Activated T-cell treated with anti-CD3 and anti-CD28 coated beads, Interleukin-2, amount 50 U/mL, for 72 hours (primary cell): ENCODE measurements at regions not wholly inside any gene's neighbourhood (a gene's known extent, or its start where the extent isn't known, plus 50 kb on each side); places are given as distances from the start of the nearest gene placed in this dataset.

Experiments
- ATAC-seq, 2 donors: fragments of 150-1000 bp; cut with Tn5 transposase; replicated peaks in 1 of 2; 2 replicates each; pipeline ENCODE4 v1.10.0; 2021; ENCODE audit warnings: moderate library complexity in 2 of 2, mild to moderate bottlenecking in 1 of 2
- DNase-seq, 2 donors: peaks; one replicate each; pipeline ENCODE4 v3.0.0; 2021 to 2022; ENCODE audit warnings: mixed read lengths in 1 of 2
- H3K27ac Mint-ChIP-seq: one replicate; pipeline ENCODE4 v1.8.0; 2022; ENCODE audit warnings: mild to moderate bottlenecking, moderate library complexity, mixed read lengths
- H3K27me3 Mint-ChIP-seq: one replicate; pipeline ENCODE4 v1.8.0; 2022; ENCODE audit warnings: low read depth, mixed read lengths
- H3K36me3 Mint-ChIP-seq, 2 donors: one replicate each; pipeline ENCODE4 v1.8.0; 2022; ENCODE audit warnings: mixed read lengths in 2 of 2, mild to moderate bottlenecking in 1 of 2; ENCODE audit not compliant: insufficient read depth in 2 of 2
- H3K4me1 Mint-ChIP-seq: one replicate; pipeline ENCODE4 v1.8.0; 2022; ENCODE audit warnings: low read depth, mixed read lengths
- H3K4me3 Mint-ChIP-seq, 2 donors: one replicate each; pipeline ENCODE4 v1.8.0; 2022; ENCODE audit warnings: mild to moderate bottlenecking in 2 of 2, mixed read lengths in 2 of 2, moderate library complexity in 2 of 2
- H3K9me3 Mint-ChIP-seq, 2 donors: one replicate each; pipeline ENCODE4 v1.8.0; 2022; ENCODE audit warnings: mixed read lengths in 2 of 2

DNA sequence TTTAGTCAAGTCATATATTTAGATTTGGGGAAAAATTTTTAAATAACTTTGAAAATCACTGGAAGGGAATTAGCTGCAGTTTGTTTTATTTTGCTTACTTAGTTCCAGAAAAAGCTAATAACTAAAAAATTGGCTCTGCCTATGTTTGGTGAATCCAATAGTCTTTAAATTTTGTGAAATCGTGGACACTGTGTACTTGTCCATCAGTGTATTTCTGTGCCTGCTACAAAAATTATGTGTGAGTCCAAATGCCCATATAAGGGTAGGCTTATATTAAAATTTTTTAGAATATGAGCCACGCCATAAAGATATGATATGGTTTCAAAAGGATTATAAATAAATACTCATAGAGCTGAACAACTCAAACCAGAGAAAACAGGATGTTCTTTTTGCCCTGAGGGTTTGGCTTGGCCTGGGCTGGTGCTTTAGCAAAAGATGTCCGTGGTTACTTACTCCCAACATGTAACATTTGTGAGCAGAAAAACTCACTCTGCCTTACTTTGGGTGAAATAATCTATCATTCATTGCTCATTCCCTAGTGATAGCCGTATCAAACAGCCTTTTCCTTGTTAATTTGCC is 133.2 kb upstream of the PRLR start:
- no peak overlapping the region for H3K27ac Mint-ChIP-seq
- ATAC-seq (no peak), DNase-seq (no peak)
- H3K4me3 Mint-ChIP-seq: no peak overlapping the region
- H3K9me3 Mint-ChIP-seq: no peaks in the 10 kb centered on the region
- H3K36me3 Mint-ChIP-seq: no peaks in the 10 kb centered on the region
- peaks cover 38% of the 10 kb centered on the region for H3K27me3 Mint-ChIP-seq
- no peaks in the 10 kb centered on the region for H3K4me1 Mint-ChIP-seq

DNA sequence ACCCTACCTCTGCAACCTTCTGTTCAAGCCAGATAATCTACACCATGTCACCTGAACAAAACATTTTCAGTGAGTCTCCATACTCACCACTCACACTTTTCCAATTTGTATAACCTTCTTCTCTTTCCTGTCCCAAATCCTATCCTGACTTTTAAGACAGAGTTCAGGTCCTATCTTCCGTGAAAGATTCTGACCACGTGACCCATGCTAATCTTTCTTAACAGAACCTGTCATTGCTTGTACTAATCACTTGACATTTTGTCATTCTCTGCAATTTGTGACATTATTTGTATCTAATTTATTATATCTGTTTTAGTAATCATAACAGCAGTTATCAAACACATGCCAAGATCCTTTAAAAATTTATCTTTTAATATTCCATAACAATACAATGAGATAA is 132.5 kb upstream of the PRLR start:
- DNase-seq (no peak), ATAC-seq (no peak)
- no peaks in the 10 kb centered on the region for H3K4me1 Mint-ChIP-seq
- H3K4me3 Mint-ChIP-seq: no peak overlapping the region
- peaks cover 38% of the 10 kb centered on the region for H3K27me3 Mint-ChIP-seq
- no peaks in the 10 kb centered on the region for H3K9me3 Mint-ChIP-seq
- no peak overlapping the region for H3K27ac Mint-ChIP-seq
- no peaks in the 10 kb centered on the region for H3K36me3 Mint-ChIP-seq

DNA sequence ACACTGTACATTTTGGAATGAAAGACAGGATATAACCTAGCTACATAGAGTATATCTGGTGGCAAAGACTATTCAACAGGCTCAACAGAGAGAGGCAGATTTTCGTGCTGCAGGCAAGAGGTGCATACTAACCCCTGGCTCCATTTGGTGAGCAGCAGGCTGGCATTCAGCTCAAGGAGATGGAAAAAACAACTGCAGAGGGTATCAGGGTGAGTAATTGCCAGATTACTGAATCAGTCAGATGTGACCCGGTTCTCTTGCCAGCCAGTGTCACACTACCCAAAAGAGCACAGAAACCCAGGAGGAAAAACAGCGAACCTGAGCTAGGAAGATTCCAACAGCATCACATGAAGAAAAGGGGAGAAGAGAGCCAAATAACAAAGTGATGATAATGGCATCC is 130.4 kb upstream of the PRLR start:
- DNase-seq: peak in 1 of 2 donors; percentile 1
- Mint-ChIP-seq H3K4me3 (no peak overlapping the region), H3K27ac (no peak overlapping the region), H3K27me3 (peaks cover 38% of the 10 kb centered on the region), H3K36me3 (no peaks in the 10 kb centered on the region), H3K4me1 (no peaks in the 10 kb centered on the region), H3K9me3 (peaks cover 0 to 2% of the 10 kb centered on the region in 2 donors)
- ATAC-seq: peak; percentile 39 to 78

DNA sequence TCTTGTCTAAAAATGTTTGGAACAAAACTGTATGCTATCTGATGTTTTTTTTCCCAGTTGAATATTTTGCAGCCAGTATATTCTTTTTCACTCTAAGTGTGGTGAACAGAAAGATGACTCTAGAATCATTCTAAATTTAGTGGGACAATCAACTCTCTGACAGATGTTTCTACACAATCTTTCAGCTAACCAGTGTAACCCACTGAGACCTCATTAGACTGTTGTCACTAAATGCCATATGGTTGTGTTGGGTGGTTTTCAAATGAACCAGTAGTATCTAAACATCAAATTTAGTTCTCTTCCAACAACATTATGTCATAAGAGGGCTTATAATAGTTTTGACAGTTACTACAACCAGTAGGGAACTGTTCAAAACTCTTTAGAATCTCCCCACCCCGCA is 129.6 kb upstream of the PRLR start:
- DNase-seq: no peak
- H3K4me3 Mint-ChIP-seq: no peak overlapping the region
- H3K9me3 Mint-ChIP-seq: peaks cover 0 to 2% of the 10 kb centered on the region in 2 donors
- H3K36me3 Mint-ChIP-seq: no peaks in the 10 kb centered on the region
- H3K27ac Mint-ChIP-seq: no peak overlapping the region
- H3K4me1 Mint-ChIP-seq: no peaks in the 10 kb centered on the region
- H3K27me3 Mint-ChIP-seq: peaks cover 38% of the 10 kb centered on the region
- ATAC-seq: no peak

DNA sequence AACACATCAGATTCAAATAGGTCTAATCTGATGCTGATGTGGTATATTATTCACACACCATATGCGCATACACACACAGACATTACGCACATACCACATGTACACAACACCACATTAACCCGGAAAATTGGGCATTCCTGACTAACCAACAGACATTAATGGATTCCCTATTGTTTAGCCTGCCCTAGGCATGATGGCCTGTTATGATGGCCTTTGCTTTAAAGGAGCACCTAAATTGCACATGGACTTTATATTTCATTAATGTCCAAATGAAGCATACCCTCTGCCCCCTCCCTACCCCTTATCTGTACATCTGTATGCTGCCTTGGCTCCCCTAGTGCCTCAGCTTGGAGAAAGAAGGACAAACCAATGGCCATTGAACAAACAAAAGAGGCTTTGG is 127.7 kb upstream of the PRLR start:
- ATAC-seq: no peak
- no peak overlapping the region for H3K27ac Mint-ChIP-seq
- H3K36me3 Mint-ChIP-seq: no peaks in the 10 kb centered on the region
- H3K4me1 Mint-ChIP-seq: no peaks in the 10 kb centered on the region
- H3K9me3 Mint-ChIP-seq: peaks cover 0 to 3% of the 10 kb centered on the region in 2 donors
- DNase-seq: no peak
- peaks cover 37% of the 10 kb centered on the region for H3K27me3 Mint-ChIP-seq
- no peak overlapping the region for H3K4me3 Mint-ChIP-seq

DNA sequence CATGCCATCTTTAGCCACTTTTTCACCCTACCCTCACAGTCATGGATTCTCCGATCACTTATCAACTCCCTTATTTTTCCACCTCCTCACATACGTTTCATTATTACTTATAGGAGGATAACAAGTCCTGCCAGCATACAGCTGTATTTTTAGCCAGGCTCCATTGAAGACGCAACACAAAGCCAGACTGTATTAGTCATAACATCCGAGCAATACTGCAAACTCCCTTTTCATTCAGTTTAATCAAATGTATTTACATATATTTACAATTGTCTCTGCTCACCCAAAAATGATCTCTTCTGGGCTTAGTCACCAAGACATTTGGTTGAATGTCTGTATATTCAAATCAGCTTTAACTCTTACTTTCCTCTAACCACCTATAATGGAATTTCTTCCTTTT is 126.4 kb upstream of the PRLR start:
- H3K4me3 Mint-ChIP-seq: no peak overlapping the region
- H3K4me1 Mint-ChIP-seq: no peaks in the 10 kb centered on the region
- DNase-seq (no peak), ATAC-seq (no peak)
- peaks cover 25% of the 10 kb centered on the region for H3K27me3 Mint-ChIP-seq
- peaks cover 5 to 13% of the 10 kb centered on the region in 2 donors for H3K9me3 Mint-ChIP-seq
- H3K27ac Mint-ChIP-seq: no peak overlapping the region
- H3K36me3 Mint-ChIP-seq: peaks cover 2 to 3% of the 10 kb centered on the region in 2 donors

DNA sequence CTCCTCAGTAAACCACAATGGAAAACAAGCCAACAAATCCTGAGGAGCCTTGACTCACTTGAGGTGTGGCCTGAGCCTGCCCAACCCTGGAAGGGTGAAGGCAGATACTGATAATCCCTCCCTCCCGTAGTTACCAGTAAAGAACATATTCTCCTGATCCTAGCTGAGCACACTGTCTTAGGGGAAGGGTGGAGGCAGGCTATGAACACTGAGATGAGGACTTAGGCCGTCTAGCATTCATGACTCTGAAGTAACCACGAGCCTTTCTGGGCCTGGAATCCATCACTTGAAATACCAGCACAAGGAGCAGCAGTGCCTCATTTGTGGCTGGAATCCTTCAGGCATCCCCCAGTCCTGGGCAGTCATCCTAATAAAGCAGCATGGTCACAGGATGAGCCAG is 124.5 kb upstream of the PRLR start:
- Mint-ChIP-seq H3K4me1 (no peaks in the 10 kb centered on the region), H3K4me3 (no peak overlapping the region), H3K27me3 (peaks cover 14% of the 10 kb centered on the region), H3K36me3 (peaks cover 2 to 5% of the 10 kb centered on the region in 2 donors), H3K9me3 (peaks cover 10 to 18% of the 10 kb centered on the region in 2 donors), H3K27ac (no peak overlapping the region)
- ATAC-seq (no peak), DNase-seq (no peak)

DNA sequence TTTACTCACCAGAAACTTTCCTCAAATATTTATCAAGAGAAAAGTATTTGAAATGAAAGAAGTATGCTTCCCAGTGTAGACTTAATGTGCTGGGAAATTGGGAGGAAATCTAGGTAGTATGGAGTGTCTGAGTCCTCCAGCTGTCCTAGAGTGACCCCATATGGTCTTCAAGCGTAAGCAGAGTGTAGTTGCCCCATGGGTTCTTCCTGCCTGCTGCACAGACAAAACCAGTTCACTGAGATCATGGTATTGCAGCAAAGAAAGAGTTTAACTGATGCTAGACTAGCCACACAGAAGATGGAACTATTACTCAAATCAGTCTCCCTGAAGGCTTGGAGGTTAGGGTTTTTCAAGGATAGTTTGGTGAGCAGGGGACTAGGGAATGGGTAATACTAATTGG is 114.9 kb upstream of the PRLR start:
- Mint-ChIP-seq H3K27me3 (no peaks in the 10 kb centered on the region), H3K4me3 (no peak overlapping the region), H3K27ac (no peak overlapping the region)

DNA sequence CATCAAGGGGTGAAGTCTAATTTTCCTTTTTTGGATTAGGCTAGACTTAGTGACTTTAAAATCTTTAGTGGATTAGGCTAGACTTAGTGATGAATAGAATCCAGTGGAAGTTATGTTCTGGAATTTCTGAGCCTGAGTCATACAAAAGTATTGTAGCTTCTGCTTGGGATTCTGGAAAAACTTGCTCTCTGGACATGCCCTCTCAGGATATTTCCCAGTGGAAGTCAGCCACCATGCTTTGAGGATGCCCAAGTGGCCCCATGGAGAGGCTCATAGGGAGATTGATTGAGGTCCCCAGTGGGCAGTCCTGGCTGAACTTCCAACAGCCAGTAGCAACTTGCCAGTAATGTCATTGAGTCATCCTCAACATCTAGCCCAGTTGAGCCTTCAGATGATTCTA is 112.4 kb upstream of the PRLR start:
- Mint-ChIP-seq H3K9me3 (peaks cover 4 to 5% of the 10 kb centered on the region in 2 donors), H3K4me3 (no peak overlapping the region), H3K36me3 (no peaks in the 10 kb centered on the region), H3K27ac (no peak overlapping the region), H3K27me3 (no peaks in the 10 kb centered on the region), H3K4me1 (no peaks in the 10 kb centered on the region)
- ATAC-seq: no peak
- no peak for DNase-seq

More for the DNA sequence above, 114.9 kb upstream of the PRLR start:
- Mint-ChIP-seq H3K36me3 (peaks cover 0 to 1% of the 10 kb centered on the region in 2 donors), H3K9me3 (peaks cover 6 to 9% of the 10 kb centered on the region in 2 donors), H3K4me1 (no peaks in the 10 kb centered on the region)
- DNase-seq (no peak), ATAC-seq (no peak)

DNA sequence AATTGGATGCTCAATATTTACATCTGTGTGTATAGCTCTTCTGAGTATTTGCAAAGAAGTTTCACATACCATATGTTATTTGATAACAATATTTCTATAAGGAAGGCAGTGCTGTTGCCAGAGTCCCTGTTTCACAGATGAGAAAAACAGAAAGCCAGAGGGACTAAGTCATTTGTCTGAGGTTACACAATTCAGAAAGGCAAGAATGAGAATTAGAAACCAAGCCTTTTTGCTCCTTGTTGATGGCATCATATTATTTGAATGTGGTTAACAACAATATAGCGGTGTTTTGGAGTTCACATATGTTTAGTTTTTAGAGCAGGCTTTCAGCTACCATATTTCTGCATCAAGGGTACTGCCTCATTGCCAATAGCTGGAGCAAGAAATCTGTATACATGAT is 110.9 kb upstream of the PRLR start:
- Mint-ChIP-seq H3K4me1 (no peaks in the 10 kb centered on the region), H3K36me3 (no peaks in the 10 kb centered on the region), H3K9me3 (peaks cover 2 to 3% of the 10 kb centered on the region in 2 donors), H3K27ac (no peak overlapping the region), H3K4me3 (no peak overlapping the region), H3K27me3 (peaks cover 7% of the 10 kb centered on the region)
- ATAC-seq: peak in 1 of 2 donors; percentile 52
- DNase-seq: no peak

DNA sequence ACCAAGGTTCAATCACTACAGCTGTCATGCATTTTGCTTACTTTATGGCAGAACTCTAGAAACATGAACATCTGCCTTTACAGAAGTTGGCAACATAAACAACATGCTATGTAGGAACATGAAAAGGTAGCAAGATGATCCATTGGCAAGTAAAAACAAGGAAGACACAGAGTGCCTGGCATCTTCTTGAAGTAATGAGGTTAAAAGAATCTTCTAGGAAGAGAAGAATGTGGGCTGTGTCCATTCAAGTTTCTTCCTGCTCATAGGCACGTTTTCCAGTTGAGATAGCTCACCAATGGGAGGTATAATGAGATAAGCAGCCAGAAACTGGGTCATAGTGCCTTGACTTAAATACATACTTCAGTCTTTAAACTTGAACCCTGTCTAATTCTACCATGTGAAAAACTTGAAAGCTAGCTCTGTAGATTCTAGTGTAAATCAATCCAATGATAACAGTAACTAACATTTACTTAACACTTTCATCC is 109.4 kb upstream of the PRLR start:
- peaks cover 0 to 3% of the 10 kb centered on the region in 2 donors for H3K9me3 Mint-ChIP-seq
- no peak overlapping the region for H3K4me3 Mint-ChIP-seq
- DNase-seq (no peak), ATAC-seq (no peak)
- H3K27me3 Mint-ChIP-seq: peaks cover 7% of the 10 kb centered on the region
- H3K4me1 Mint-ChIP-seq: no peaks in the 10 kb centered on the region
- H3K36me3 Mint-ChIP-seq: no peaks in the 10 kb centered on the region
- H3K27ac Mint-ChIP-seq: no peak overlapping the region

DNA sequence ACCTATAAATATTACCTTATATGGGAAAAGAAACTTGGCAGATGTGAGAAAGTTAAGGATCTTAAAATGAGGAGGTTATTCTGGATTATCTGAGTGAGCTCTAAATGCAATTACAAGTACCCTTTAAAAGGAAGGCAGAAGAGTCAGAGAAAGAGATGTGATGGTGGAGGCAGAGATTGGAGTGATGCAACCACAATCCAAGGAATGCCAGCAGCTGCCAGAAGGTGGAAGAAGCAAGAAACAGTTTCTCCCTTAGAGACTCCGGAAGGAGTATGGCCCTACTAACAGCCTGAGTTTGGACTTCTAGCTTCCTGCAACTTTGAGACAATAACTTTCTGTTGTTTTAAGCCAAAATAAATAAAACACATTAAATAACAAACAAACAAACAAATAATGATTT is 108.7 kb upstream of the PRLR start:
- Mint-ChIP-seq H3K4me3 (no peak overlapping the region), H3K27me3 (peaks cover 7% of the 10 kb centered on the region), H3K4me1 (no peaks in the 10 kb centered on the region), H3K9me3 (peaks cover 0 to 3% of the 10 kb centered on the region in 2 donors), H3K36me3 (no peaks in the 10 kb centered on the region), H3K27ac (no peak overlapping the region)
- ATAC-seq (no peak), DNase-seq (no peak)

DNA sequence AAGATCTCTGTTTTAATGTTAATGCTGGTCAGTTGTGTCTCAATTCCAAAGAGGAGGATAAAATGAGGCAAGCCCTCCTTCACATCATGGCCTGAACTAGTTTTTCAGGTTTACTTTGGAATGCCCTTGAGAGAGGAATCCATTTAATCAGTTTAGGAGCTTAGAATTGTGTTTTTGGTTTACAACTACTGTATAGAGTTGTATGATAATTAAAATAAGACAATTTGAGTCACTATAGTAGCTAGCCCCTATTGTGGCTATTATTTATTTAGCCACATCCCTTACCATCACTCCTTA is 107.8 kb upstream of the PRLR start:
- ATAC-seq: no peak
- no peak for DNase-seq
- Mint-ChIP-seq H3K36me3 (no peaks in the 10 kb centered on the region), H3K27me3 (peaks cover 7% of the 10 kb centered on the region), H3K9me3 (no peaks in the 10 kb centered on the region), H3K4me1 (no peaks in the 10 kb centered on the region), H3K4me3 (no peak overlapping the region), H3K27ac (no peak overlapping the region)

DNA sequence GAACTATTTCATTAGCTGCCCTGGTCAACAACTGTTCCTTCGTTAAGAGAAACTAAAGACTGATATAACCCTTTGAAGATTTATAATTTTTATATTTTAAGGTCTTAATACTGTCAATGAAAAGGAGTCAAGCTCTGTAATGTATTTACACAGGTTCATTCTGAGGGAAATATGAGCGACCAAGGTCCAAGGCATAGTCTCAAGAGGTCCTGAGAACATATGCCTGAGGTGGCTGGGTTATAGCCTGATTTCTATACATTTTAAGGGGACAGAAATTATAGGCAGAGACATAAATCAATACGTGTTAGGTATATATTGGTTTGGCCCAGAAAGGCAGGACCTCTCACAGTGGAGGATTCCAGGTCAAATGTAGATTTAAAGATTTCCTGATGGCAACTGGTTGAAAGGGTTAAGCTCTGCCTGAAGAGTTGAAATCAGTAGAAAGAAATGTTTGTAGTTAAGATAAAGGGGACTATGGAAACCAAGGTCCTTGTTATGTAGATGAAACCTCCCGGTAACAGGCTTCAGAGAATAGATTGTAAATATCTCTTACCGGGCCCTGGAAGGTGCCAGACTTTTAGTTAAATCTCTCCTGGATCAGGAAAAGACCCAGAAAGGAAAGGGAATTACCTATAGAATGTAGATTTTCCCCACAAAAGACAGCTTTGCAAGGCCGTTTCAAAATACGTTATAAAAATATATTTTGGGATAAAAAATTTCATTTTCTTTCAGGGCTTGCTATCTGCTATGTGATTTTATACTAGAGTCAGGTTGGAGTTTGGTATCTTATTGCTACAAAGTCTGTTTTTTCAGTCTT is 107.3 kb upstream of the PRLR start:
- Mint-ChIP-seq H3K4me1 (no peaks in the 10 kb centered on the region), H3K9me3 (no peaks in the 10 kb centered on the region), H3K36me3 (no peaks in the 10 kb centered on the region), H3K4me3 (no peak overlapping the region), H3K27me3 (peaks cover 7% of the 10 kb centered on the region), H3K27ac (no peak overlapping the region)
- DNase-seq (no peak), ATAC-seq (no peak)
